ENCODE measurements at regions not wholly inside any gene's neighbourhood (a gene's known extent, or its start where the extent isn't known, plus 50 kb on each side); places are given as distances from the start of the nearest gene placed in this dataset.
"Not testable (repeated sequence)": the region's sequence is repeated elsewhere in the genome, so short reads cannot be mapped to it uniquely, and the experiment has no call there.

DNA sequence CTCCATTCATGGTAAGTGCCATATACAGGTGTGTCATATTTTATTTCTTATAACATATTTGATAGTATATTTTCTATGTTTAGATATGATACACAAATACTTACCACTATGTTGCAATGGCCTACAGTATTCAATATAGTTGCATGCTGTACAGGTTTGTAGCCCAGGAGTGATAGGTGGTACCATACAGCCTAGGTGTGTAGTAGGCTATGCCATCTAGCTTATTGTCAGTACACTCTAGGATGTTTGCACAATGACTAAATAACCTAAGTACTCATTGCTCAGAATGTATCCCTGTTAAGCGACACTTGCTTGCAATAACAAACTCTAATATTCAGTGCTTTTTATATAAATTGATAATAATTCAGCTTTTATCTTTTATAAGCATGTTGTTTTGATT, 563.1 kb upstream of the LINC00305 start:
- Histone ChIP-seq H3K9me3 (replicated peaks; ENCODE audit: low read length) (no peaks in the 10 kb centered on the region), H3K4me2 (ENCODE audit: low read length) (no peak overlapping the region), H3K4me3 (ENCODE audit: low read length) (no peak overlapping the region), H3K36me3 (ENCODE audit: insufficient read depth, low read length) (no peaks in the 10 kb centered on the region), H3K9ac (ENCODE audit: low read depth, low read length) (no peak overlapping the region), H3K27me3 (ENCODE audit: control insufficient read depth, insufficient read depth, low read length) (no peaks in the 10 kb centered on the region), H3K4me1 (ENCODE audit: control insufficient read depth, insufficient read depth, low read length) (no peaks in the 10 kb centered on the region)

DNA sequence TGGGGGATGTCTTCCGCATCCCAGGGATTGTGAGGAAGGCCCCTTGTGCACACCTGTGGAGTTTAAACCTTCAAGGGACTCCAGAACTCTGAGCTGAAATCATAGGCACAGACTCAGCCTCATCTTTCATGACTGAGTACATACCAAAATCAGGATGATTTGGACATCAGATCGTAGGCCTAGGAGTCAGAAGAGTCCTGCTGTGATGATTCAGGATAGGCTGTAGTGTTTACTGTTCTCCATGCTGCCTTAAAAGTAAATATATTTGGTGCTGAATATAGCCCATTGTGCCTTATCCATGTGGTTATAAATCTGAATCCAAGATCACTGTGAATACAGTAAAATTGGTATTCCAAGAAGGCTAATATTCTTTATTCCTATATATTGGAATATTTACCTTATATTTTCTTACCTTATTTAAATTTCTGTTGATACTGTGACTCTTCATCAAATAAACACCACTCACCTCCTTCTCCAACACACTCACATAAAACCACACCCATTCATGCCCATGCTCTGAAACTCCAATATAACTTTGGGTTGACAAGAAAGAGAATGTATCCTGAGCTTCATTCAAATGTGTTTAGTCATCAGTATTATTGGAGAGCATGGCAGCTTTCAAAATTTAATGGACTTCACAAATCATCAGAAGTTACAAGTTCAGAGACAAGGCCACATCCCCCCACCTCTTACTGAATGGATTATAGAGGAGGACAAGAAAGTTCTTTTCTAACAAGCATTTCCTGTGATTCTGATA, 561.4 kb upstream of the LINC00305 start:
- Histone ChIP-seq H3K4me2 (ENCODE audit: low read length) (no peak overlapping the region), H3K4me1 (ENCODE audit: control insufficient read depth, insufficient read depth, low read length) (no peaks in the 10 kb centered on the region), H3K36me3 (ENCODE audit: insufficient read depth, low read length) (no peaks in the 10 kb centered on the region), H3K4me3 (ENCODE audit: low read length) (no peak overlapping the region), H3K9me3 (replicated peaks; ENCODE audit: low read length) (no peaks in the 10 kb centered on the region), H3K9ac (ENCODE audit: low read depth, low read length) (no peak overlapping the region), H3K27me3 (ENCODE audit: control insufficient read depth, insufficient read depth, low read length) (no peaks in the 10 kb centered on the region)

GRCh38 chr18:64707052-64707451, 558.2 kb upstream of the LINC00305 start:
- Histone ChIP-seq H3K36me3 (ENCODE audit: insufficient read depth, low read length) (no peaks in the 10 kb centered on the region), H3K9ac (ENCODE audit: low read depth, low read length) (no peak overlapping the region), H3K9me3 (replicated peaks; ENCODE audit: low read length) (no peaks in the 10 kb centered on the region), H3K27me3 (ENCODE audit: control insufficient read depth, insufficient read depth, low read length) (no peaks in the 10 kb centered on the region), H3K4me3 (ENCODE audit: low read length) (no peak overlapping the region), H3K4me2 (ENCODE audit: low read length) (no peak overlapping the region), H3K4me1 (ENCODE audit: control insufficient read depth, insufficient read depth, low read length) (no peaks in the 10 kb centered on the region)

- H3K36me3 ChIP-seq (ENCODE audit: insufficient read depth, low read length): no peaks in the 10 kb centered on the region
- no peaks in the 10 kb centered on the region for H3K27me3 ChIP-seq (ENCODE audit: control insufficient read depth, insufficient read depth, low read length)
- H3K9me3 ChIP-seq (replicated peaks; ENCODE audit: low read length): peaks cover 6% of the 10 kb centered on the region
- no peak overlapping the region for H3K9ac ChIP-seq (ENCODE audit: low read depth, low read length)
- no peak overlapping the region for H3K4me3 ChIP-seq (ENCODE audit: low read length)
- no peaks in the 10 kb centered on the region for H3K4me1 ChIP-seq (ENCODE audit: control insufficient read depth, insufficient read depth, low read length)
- H3K4me2 ChIP-seq (ENCODE audit: low read length): no peak overlapping the region
Measured at GRCh38 chr18:64699081-64699480, 550.2 kb upstream of the LINC00305 start.

GRCh38 chr18:64695851-64696553, 547.1 kb upstream of the LINC00305 start:
- H3K4me3 ChIP-seq (ENCODE audit: low read length): no peak overlapping the region
- no peaks in the 10 kb centered on the region for H3K27me3 ChIP-seq (ENCODE audit: control insufficient read depth, insufficient read depth, low read length)
- H3K36me3 ChIP-seq (ENCODE audit: insufficient read depth, low read length): no peaks in the 10 kb centered on the region
- no peaks in the 10 kb centered on the region for H3K4me1 ChIP-seq (ENCODE audit: control insufficient read depth, insufficient read depth, low read length)
- H3K9me3 ChIP-seq (replicated peaks; ENCODE audit: low read length): peaks cover 6% of the 10 kb centered on the region
- H3K9ac ChIP-seq (ENCODE audit: low read depth, low read length): no peak overlapping the region
- no peak overlapping the region for H3K4me2 ChIP-seq (ENCODE audit: low read length)

DNA sequence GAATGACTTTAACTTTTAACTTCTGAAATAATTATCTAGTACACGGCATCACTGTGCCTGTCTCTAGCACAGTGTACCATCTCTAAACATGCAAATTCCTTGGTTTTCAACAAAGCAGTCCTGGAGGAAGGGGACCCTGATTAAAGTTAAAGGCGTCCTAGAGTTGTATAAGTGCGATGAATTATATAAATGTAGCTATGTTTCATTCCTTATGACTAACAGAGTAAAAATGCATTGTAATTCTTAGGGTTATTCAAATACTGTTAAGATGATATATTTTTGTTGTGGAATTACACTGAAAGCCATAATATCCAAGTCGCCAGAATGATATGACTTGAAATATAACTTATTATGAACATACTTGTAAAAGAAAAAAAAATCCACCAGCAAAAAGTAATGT, 544.9 kb upstream of the LINC00305 start:
- no peaks in the 10 kb centered on the region for H3K36me3 ChIP-seq (ENCODE audit: insufficient read depth, low read length)
- H3K9ac ChIP-seq (ENCODE audit: low read depth, low read length): no peak overlapping the region
- peaks cover 6% of the 10 kb centered on the region for H3K9me3 ChIP-seq (replicated peaks; ENCODE audit: low read length)
- no peaks in the 10 kb centered on the region for H3K4me1 ChIP-seq (ENCODE audit: control insufficient read depth, insufficient read depth, low read length)
- H3K27me3 ChIP-seq (ENCODE audit: control insufficient read depth, insufficient read depth, low read length): no peaks in the 10 kb centered on the region
- H3K4me3 ChIP-seq (ENCODE audit: low read length): no peak overlapping the region
- no peak overlapping the region for H3K4me2 ChIP-seq (ENCODE audit: low read length)

DNA sequence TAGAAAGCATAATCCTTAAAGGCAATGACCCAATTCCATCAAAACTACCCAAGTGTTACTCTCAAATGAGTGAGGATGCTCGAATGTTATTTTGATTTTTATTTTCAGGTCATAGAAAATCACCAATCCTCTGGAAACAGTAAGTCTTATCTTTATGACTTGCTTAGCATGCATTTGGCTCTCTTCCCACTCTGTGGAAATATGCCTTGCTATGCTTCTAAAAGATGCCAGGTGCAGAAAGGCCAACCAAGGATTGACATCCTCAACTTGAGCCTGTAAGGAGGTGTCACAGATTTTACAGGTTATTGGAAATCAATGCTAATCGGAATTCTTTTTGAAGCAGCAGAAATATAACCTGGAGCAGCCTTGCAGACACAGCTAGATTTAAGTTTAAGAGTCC, 543.9 kb upstream of the LINC00305 start:
- Histone ChIP-seq H3K9ac (ENCODE audit: low read depth, low read length) (no peak overlapping the region), H3K4me1 (ENCODE audit: control insufficient read depth, insufficient read depth, low read length) (no peaks in the 10 kb centered on the region), H3K4me2 (ENCODE audit: low read length) (no peak overlapping the region), H3K9me3 (replicated peaks; ENCODE audit: low read length) (peaks cover 9% of the 10 kb centered on the region), H3K27me3 (ENCODE audit: control insufficient read depth, insufficient read depth, low read length) (no peaks in the 10 kb centered on the region), H3K4me3 (ENCODE audit: low read length) (no peak overlapping the region), H3K36me3 (ENCODE audit: insufficient read depth, low read length) (no peaks in the 10 kb centered on the region)

- Histone ChIP-seq H3K36me3 (ENCODE audit: insufficient read depth, low read length) (no peaks in the 10 kb centered on the region), H3K9ac (ENCODE audit: low read depth, low read length) (no peak overlapping the region), H3K4me2 (ENCODE audit: low read length) (no peak overlapping the region), H3K27me3 (ENCODE audit: control insufficient read depth, insufficient read depth, low read length) (no peaks in the 10 kb centered on the region), H3K9me3 (replicated peaks; ENCODE audit: low read length) (peaks cover 5% of the 10 kb centered on the region), H3K4me3 (ENCODE audit: low read length) (no peak overlapping the region), H3K4me1 (ENCODE audit: control insufficient read depth, insufficient read depth, low read length) (no peaks in the 10 kb centered on the region)
Measured at GRCh38 chr18:64679121-64679520, 530.2 kb upstream of the LINC00305 start.

GRCh38 chr18:64678048-64678447, 529.2 kb upstream of the LINC00305 start:
- Histone ChIP-seq H3K9me3 (replicated peaks; ENCODE audit: low read length) (peaks cover 5% of the 10 kb centered on the region), H3K9ac (ENCODE audit: low read depth, low read length) (no peak overlapping the region), H3K36me3 (ENCODE audit: insufficient read depth, low read length) (no peaks in the 10 kb centered on the region), H3K4me3 (ENCODE audit: low read length) (no peak overlapping the region), H3K4me2 (ENCODE audit: low read length) (no peak overlapping the region), H3K4me1 (ENCODE audit: control insufficient read depth, insufficient read depth, low read length) (no peaks in the 10 kb centered on the region), H3K27me3 (ENCODE audit: control insufficient read depth, insufficient read depth, low read length) (no peaks in the 10 kb centered on the region)

GRCh38 chr18:64674694-64675093, 525.8 kb upstream of the LINC00305 start:
- Histone ChIP-seq H3K9ac (ENCODE audit: low read depth, low read length) (no peak overlapping the region), H3K9me3 (replicated peaks; ENCODE audit: low read length) (peaks cover 5% of the 10 kb centered on the region), H3K4me1 (ENCODE audit: control insufficient read depth, insufficient read depth, low read length) (no peaks in the 10 kb centered on the region), H3K4me3 (ENCODE audit: low read length) (no peak overlapping the region), H3K27me3 (ENCODE audit: control insufficient read depth, insufficient read depth, low read length) (no peaks in the 10 kb centered on the region), H3K4me2 (ENCODE audit: low read length) (no peak overlapping the region), H3K36me3 (ENCODE audit: insufficient read depth, low read length) (no peaks in the 10 kb centered on the region)

GRCh38 chr18:64671293-64671692, 522.4 kb upstream of the LINC00305 start:
- H3K4me2 ChIP-seq (ENCODE audit: low read length); H3K9ac ChIP-seq (ENCODE audit: low read depth, low read length): not testable (repeated sequence)

DNA sequence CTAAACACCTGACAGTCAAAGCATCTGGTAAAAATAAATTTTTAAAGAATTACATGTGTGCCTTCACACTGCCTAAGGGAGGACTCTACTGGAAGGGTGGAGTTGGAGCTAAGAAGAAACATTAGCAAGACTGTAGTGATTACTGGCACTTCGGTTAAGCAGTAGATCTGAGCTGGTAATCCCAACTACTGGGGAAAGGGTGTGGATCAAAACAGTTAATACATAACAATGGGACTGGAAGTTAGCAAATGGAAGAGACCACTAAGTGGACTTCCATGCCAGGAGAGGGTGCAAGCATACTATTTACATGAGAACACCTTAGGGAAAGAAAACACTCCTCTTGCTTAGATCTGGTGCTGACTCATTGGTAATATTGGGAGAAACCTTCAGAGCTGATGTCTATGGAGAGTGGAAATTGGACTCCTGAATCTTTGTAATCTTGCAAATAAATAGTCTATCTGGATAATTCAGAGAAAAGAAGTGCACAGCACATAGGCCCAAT, 519.6 kb upstream of the LINC00305 start:
- Histone ChIP-seq H3K4me1 (ENCODE audit: control insufficient read depth, insufficient read depth, low read length) (no peaks in the 10 kb centered on the region), H3K9ac (ENCODE audit: low read depth, low read length) (no peak overlapping the region), H3K36me3 (ENCODE audit: insufficient read depth, low read length) (no peaks in the 10 kb centered on the region), H3K9me3 (replicated peaks; ENCODE audit: low read length) (no peaks in the 10 kb centered on the region), H3K4me3 (ENCODE audit: low read length) (no peak overlapping the region), H3K4me2 (ENCODE audit: low read length) (no peak overlapping the region), H3K27me3 (ENCODE audit: control insufficient read depth, insufficient read depth, low read length) (no peaks in the 10 kb centered on the region)

More at GRCh38 chr18:64671293-64671692, 522.4 kb upstream of the LINC00305 start:
- H3K4me3 ChIP-seq (ENCODE audit: low read length); H3K36me3 ChIP-seq (ENCODE audit: insufficient read depth, low read length); H3K9me3 ChIP-seq (replicated peaks; ENCODE audit: low read length); H3K4me1 ChIP-seq (ENCODE audit: control insufficient read depth, insufficient read depth, low read length); H3K27me3 ChIP-seq (ENCODE audit: control insufficient read depth, insufficient read depth, low read length): not testable (repeated sequence)
